ENCODE measurements at regions not wholly inside any gene's neighbourhood (a gene's known extent, or its start where the extent isn't known, plus 50 kb on each side); places are given as distances from the start of the nearest gene placed in this dataset.

GRCh38 chr2:223243233-223243632 lies 191.2 kb downstream of the KCNE4 start:
- ChIA-PET CTCF (no interaction called here), POLR2A (ENCODE audit: unreplicated experiment) (no interaction called here)
- in situ Hi-C loops (cut with MboI; ENCODE audit: low sequenced_read_pairs), result no loop called here
- no peak overlapping the region for H2AK5ac ChIP-seq (ENCODE audit: low read depth, low read length)
- H3K27me3 ChIP-seq (ENCODE audit: control insufficient read depth, insufficient read depth, low read length), result no peaks in the 10 kb centered on the region
- no TSS peak for BruUV-seq (replicated peaks)
- dilution Hi-C loops (cut with HindIII; ENCODE audit: low sequenced_read_pairs, unreplicated experiment), result no loop called here
- H4K91ac ChIP-seq (ENCODE audit: insufficient read depth, low read depth, low read length), result no peak overlapping the region
- H3K18ac ChIP-seq (ENCODE audit: low read depth, low read length), result no peak overlapping the region
- H3K23ac ChIP-seq (ENCODE audit: low read depth, low read length), result no peak overlapping the region
- H2BK20ac ChIP-seq (ENCODE audit: low read depth, low read length), result no peak overlapping the region
- intact Hi-C loops (cut with micrococcal nuclease), result loop anchor here (10.0 kb wide), 1 partner anchor 362 kb away; the partner anchor contains the start of gene SCG2
- H3K4ac ChIP-seq (ENCODE audit: low read depth, low read length), result no peak overlapping the region
- no peak overlapping the region for H3K56ac ChIP-seq (ENCODE audit: extremely low read depth, insufficient read depth, low read length)
- no peak overlapping the region for H2BK120ac ChIP-seq (ENCODE audit: low read depth, low read length)
- no peak overlapping the region for H2BK15ac ChIP-seq (ENCODE audit: low read depth, low read length)
- H3K14ac ChIP-seq (replicated peaks; ENCODE audit: low read depth, low read length), result no peak overlapping the region
- ATAC-seq (ENCODE audit: low read depth) (no peak), DNase-seq (no peak)
- H3K4me1 ChIP-seq (ENCODE audit: control insufficient read depth, insufficient read depth, low read length), result no peaks in the 10 kb centered on the region
- H3K79me1 ChIP-seq (ENCODE audit: low read depth in 1 of 2, low read length in 2 of 2), result no peaks in the 10 kb centered on the region
- no peaks in the 10 kb centered on the region for H3K36me3 ChIP-seq (ENCODE audit: control insufficient read depth, insufficient read depth, low read length)
- no peak overlapping the region for H3K27ac ChIP-seq (ENCODE audit: insufficient read depth, low read length)
- H2BK5ac ChIP-seq (ENCODE audit: low read depth, low read length, poor library complexity, severe bottlenecking), result no peak overlapping the region
- H3K4me3 ChIP-seq (ENCODE audit: insufficient read depth, low read depth, low read length), result no peak overlapping the region
- H4K5ac ChIP-seq (ENCODE audit: low read depth, low read length), result no peak overlapping the region
- WGBS, 2 experiments (ENCODE audit: extremely low coverage in 2 of 2, insufficient read length in 1 of 2), result no CpG with 5 or more reads among the region's 3 CpGs
- TF ChIP-seq ELK1 (IDR thresholded peaks at IDR 0.05; ENCODE audit: borderline replicate concordance, low read depth, low read length) (no peak), MAZ (IDR thresholded peaks at IDR 0.05; ENCODE audit: borderline replicate concordance, low read depth, low read length) (no peak), MAFK (IDR thresholded peaks at IDR 0.05; ENCODE audit: low read depth, low read length) (no peak), RCOR1 (IDR thresholded peaks at IDR 0.05; ENCODE audit: insufficient replicate concordance, low read length) (no peak), CHD1 (IDR thresholded peaks at IDR 0.05; ENCODE audit: low read depth, low read length) (no peak), BHLHE40 (IDR thresholded peaks at IDR 0.05; ENCODE audit: low read depth, low read length) (no peak), MXI1 (IDR thresholded peaks at IDR 0.05; ENCODE audit: borderline replicate concordance, low read depth, low read length) (no peak), NFE2L2 (IDR thresholded peaks at IDR 0.05; ENCODE audit: low read depth, low read length) (no peak), CEBPB (IDR thresholded peaks at IDR 0.05; ENCODE audit: low read depth, low read length) (no peak), FOS (IDR thresholded peaks at IDR 0.05; ENCODE audit: low read depth, low read length) (no peak), RAD21 (IDR thresholded peaks at IDR 0.05; ENCODE audit: low read length) (no peak), SMC3 (IDR thresholded peaks at IDR 0.05; ENCODE audit: low read depth, low read length) (no peak), POLR2A (IDR thresholded peaks at IDR 0.05; ENCODE audit: low read depth, low read length) (no peak), RFX5 (IDR thresholded peaks at IDR 0.05; ENCODE audit: low read depth, low read length) (no peak)
- TF ChIP-seq, protein P1, sequence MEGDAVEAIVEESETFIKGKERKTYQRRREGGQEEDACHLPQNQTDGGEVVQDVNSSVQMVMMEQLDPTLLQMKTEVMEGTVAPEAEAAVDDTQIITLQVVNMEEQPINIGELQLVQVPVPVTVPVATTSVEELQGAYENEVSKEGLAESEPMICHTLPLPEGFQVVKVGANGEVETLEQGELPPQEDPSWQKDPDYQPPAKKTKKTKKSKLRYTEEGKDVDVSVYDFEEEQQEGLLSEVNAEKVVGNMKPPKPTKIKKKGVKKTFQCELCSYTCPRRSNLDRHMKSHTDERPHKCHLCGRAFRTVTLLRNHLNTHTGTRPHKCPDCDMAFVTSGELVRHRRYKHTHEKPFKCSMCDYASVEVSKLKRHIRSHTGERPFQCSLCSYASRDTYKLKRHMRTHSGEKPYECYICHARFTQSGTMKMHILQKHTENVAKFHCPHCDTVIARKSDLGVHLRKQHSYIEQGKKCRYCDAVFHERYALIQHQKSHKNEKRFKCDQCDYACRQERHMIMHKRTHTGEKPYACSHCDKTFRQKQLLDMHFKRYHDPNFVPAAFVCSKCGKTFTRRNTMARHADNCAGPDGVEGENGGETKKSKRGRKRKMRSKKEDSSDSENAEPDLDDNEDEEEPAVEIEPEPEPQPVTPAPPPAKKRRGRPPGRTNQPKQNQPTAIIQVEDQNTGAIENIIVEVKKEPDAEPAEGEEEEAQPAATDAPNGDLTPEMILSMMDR (conservative IDR thresholded peaks at IDR 0.05; ENCODE audit: low read depth, low read length), result no peak
- TF ChIP-seq, protein P2, sequence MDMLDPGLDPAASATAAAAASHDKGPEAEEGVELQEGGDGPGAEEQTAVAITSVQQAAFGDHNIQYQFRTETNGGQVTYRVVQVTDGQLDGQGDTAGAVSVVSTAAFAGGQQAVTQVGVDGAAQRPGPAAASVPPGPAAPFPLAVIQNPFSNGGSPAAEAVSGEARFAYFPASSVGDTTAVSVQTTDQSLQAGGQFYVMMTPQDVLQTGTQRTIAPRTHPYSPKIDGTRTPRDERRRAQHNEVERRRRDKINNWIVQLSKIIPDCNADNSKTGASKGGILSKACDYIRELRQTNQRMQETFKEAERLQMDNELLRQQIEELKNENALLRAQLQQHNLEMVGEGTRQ (IDR thresholded peaks at IDR 0.05; ENCODE audit: low read depth, low read length), result no peak
- no peak overlapping the region for H2AFZ ChIP-seq (replicated peaks; ENCODE audit: low read length, poor library complexity)
- H3K9ac ChIP-seq (ENCODE audit: low read depth, low read length), result no peak overlapping the region
- no peaks in the 10 kb centered on the region for H4K20me1 ChIP-seq (ENCODE audit: insufficient read depth, low read length)
- H3K9me1 ChIP-seq (ENCODE audit: insufficient read depth, low read length), result no peaks in the 10 kb centered on the region
- H2AK9ac ChIP-seq (replicated peaks; ENCODE audit: low read depth, low read length, poor library complexity), result no peak overlapping the region
- H3K9me3 ChIP-seq (ENCODE audit: control insufficient read depth, insufficient read depth, low read length), result no peaks in the 10 kb centered on the region; the same call in 1 of the 2 replicates
- H4K8ac ChIP-seq (ENCODE audit: low read depth in 2 of 2, low read length in 2 of 2), result no peak overlapping the region
- H3K4me2 ChIP-seq (ENCODE audit: low read depth, low read length), result no peak overlapping the region

Data from IMR-90 (cell line).